ENCODE measurements at regions not wholly inside any gene's neighbourhood (a gene's known extent, or its start where the extent isn't known, plus 50 kb on each side); places are given as distances from the start of the nearest gene placed in this dataset.

- Histone ChIP-seq H3K4me3 (ENCODE audit: low read length in 3 of 3) (no peak overlapping the region), H3K4me1 (ENCODE audit: control insufficient read depth in 2 of 3, insufficient read depth in 2 of 3, low read depth in 1 of 3, low read length in 3 of 3) (no peaks in the 10 kb centered on the region), H3K27me3 (ENCODE audit: control insufficient read depth, insufficient read depth, low read length) (no peaks in the 10 kb centered on the region), H3K9me3 (ENCODE audit: control insufficient read depth in 2 of 3, insufficient read depth in 1 of 3, low read length in 3 of 3) (no peaks in the 10 kb centered on the region), H3K9ac (ENCODE audit: low read length in 3 of 3) (no peak overlapping the region), H3K36me3 (ENCODE audit: control insufficient read depth in 2 of 3, insufficient read depth in 3 of 3, low read length in 3 of 3) (no peaks in the 10 kb centered on the region), H3K27ac (ENCODE audit: low read depth in 2 of 2, low read length in 2 of 2) (no peak overlapping the region)
- no peak for FAIRE-seq
- no peak for TF ChIP-seq CTCF (IDR thresholded peaks at IDR 0.05; ENCODE audit: borderline replicate concordance, extremely low read depth, insufficient read depth)
- intact Hi-C loops (cut with DNase I) = no loop called here
- no peak for DNase-seq
Observed at GRCh38 chr10:52568309-52568708, 204.3 kb downstream of the MBL2 start.

- FAIRE-seq = no peak
- H3K4me1 ChIP-seq (ENCODE audit: control insufficient read depth in 2 of 3, insufficient read depth in 2 of 3, low read depth in 1 of 3, low read length in 3 of 3) = no peaks in the 10 kb centered on the region
- H3K27ac ChIP-seq (ENCODE audit: low read depth in 2 of 2, low read length in 2 of 2) = no peak overlapping the region
- H3K27me3 ChIP-seq (ENCODE audit: control insufficient read depth, insufficient read depth, low read length) = no peaks in the 10 kb centered on the region
- no peaks in the 10 kb centered on the region for H3K9me3 ChIP-seq (ENCODE audit: control insufficient read depth in 2 of 3, insufficient read depth in 1 of 3, low read length in 3 of 3)
- intact Hi-C loops (cut with DNase I) = no loop called here
- no peak for DNase-seq
- no peaks in the 10 kb centered on the region for H3K36me3 ChIP-seq (ENCODE audit: control insufficient read depth in 2 of 3, insufficient read depth in 3 of 3, low read length in 3 of 3)
- TF ChIP-seq CTCF (IDR thresholded peaks at IDR 0.05; ENCODE audit: borderline replicate concordance, extremely low read depth, insufficient read depth) = no peak
- no peak overlapping the region for H3K9ac ChIP-seq (ENCODE audit: low read length in 3 of 3)
- no peak overlapping the region for H3K4me3 ChIP-seq (ENCODE audit: low read length in 3 of 3)
Observed at GRCh38 chr10:52570490-52570889, 202.1 kb downstream of the MBL2 start.

GRCh38 chr10:52571018-52571417, 201.6 kb downstream of the MBL2 start:
- no peak overlapping the region for H3K4me3 ChIP-seq (ENCODE audit: low read length in 3 of 3)
- no peak for DNase-seq
- H3K27ac ChIP-seq (ENCODE audit: low read depth in 2 of 2, low read length in 2 of 2) = no peak overlapping the region
- H3K4me1 ChIP-seq (ENCODE audit: control insufficient read depth in 2 of 3, insufficient read depth in 2 of 3, low read depth in 1 of 3, low read length in 3 of 3) = no peaks in the 10 kb centered on the region
- TF ChIP-seq CTCF (IDR thresholded peaks at IDR 0.05; ENCODE audit: borderline replicate concordance, extremely low read depth, insufficient read depth) = no peak
- H3K9ac ChIP-seq (ENCODE audit: low read length in 3 of 3) = no peak overlapping the region
- no peak for FAIRE-seq
- no peaks in the 10 kb centered on the region for H3K27me3 ChIP-seq (ENCODE audit: control insufficient read depth, insufficient read depth, low read length)
- no peaks in the 10 kb centered on the region for H3K36me3 ChIP-seq (ENCODE audit: control insufficient read depth in 2 of 3, insufficient read depth in 3 of 3, low read length in 3 of 3)
- intact Hi-C loops (cut with DNase I) = no loop called here
- H3K9me3 ChIP-seq (ENCODE audit: control insufficient read depth in 2 of 3, insufficient read depth in 1 of 3, low read length in 3 of 3) = no peaks in the 10 kb centered on the region

DNA sequence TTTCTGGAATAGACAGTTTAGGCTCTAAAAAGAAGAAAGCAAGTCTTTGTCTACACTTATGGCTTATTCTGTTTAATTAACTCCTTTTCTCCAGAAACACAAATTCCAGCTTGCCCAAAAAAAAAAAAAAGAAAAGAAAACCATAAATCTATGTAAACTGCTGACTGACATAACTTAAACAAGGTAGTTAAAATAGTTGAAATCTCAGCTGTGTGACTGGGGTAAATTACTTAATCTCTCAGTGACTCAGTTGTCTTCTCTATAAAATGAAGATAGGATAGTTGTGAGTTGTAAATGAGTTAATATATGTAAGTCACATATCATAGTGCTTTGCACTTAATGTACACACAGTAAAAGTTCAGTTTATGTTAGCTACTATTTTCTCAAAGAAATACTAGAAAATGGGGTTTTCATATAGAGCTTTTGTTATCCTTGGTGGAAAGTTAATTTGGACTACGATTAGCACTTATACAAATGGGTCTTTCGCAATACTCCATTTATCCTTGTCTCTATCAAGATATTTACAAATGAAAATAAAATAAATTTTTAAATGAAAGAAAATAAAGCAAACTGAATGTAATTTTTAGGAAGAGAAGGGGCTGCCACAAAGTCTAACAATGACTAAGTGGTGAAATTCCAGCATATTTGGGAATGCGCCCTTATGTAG, 200.9 kb downstream of the MBL2 start:
- no peak overlapping the region for H3K9ac ChIP-seq (ENCODE audit: low read length in 3 of 3)
- no peaks in the 10 kb centered on the region for H3K27me3 ChIP-seq (ENCODE audit: control insufficient read depth, insufficient read depth, low read length)
- DNase-seq (no peak), FAIRE-seq (no peak)
- intact Hi-C loops (cut with DNase I) = no loop called here
- no peak for TF ChIP-seq CTCF (IDR thresholded peaks at IDR 0.05; ENCODE audit: borderline replicate concordance, extremely low read depth, insufficient read depth)
- H3K36me3 ChIP-seq (ENCODE audit: control insufficient read depth in 2 of 3, insufficient read depth in 3 of 3, low read length in 3 of 3) = no peaks in the 10 kb centered on the region
- H3K9me3 ChIP-seq (ENCODE audit: control insufficient read depth in 2 of 3, insufficient read depth in 1 of 3, low read length in 3 of 3) = no peaks in the 10 kb centered on the region
- H3K4me1 ChIP-seq (ENCODE audit: control insufficient read depth in 2 of 3, insufficient read depth in 2 of 3, low read depth in 1 of 3, low read length in 3 of 3) = no peaks in the 10 kb centered on the region
- no peak overlapping the region for H3K27ac ChIP-seq (ENCODE audit: low read depth in 2 of 2, low read length in 2 of 2)
- H3K4me3 ChIP-seq (ENCODE audit: low read length in 3 of 3) = no peak overlapping the region
